GM12878 (cell line): ENCODE measurements at regions not wholly inside any gene's neighbourhood (a gene's known extent, or its start where the extent isn't known, plus 50 kb on each side); places are given as distances from the start of the nearest gene placed in this dataset.

Source experiments
- ATAC-seq: fragments of 200-7000 bp; cut with Tn5 transposase; 3 replicates; pipeline ENCODE4 v1.9.1; 2020; ENCODE audit warnings: mild to moderate bottlenecking, moderate library complexity
- BruUV-seq: library from RNA; stranded (reverse); fragments of 400-500 nt; replicated peaks from 2 replicates; lab custom pipeline; 2021; lab: Mats Ljungman, UMichigan
- CTCF ChIA-PET: fragments of 300-600 bp; sonication (Branson Sonifier 250); formaldehyde crosslinking; extraction: SDS; loops from one replicate; lab custom pipeline; 2021; ENCODE audit warnings: inconsistent platforms; lab: Yijun Ruan, JAX
- POLR2A ChIA-PET: fragments of 350-600 bp; formaldehyde crosslinking; extraction: SDS; loops from one replicate; lab custom pipeline; 2021; ENCODE audit warnings: inconsistent platforms; lab: Charles Lee
- RAD21 ChIA-PET: fragments of 300-600 bp; sonication (Branson Sonifier 250); formaldehyde crosslinking; loops from one replicate; lab custom pipeline; 2023; ENCODE audit warnings: antibody characterized with exemption; ENCODE audit not compliant: unreplicated experiment; lab: Charles Lee
- SMC1A ChIA-PET: fragments of 300-600 bp; sonication (Branson Sonifier 250); formaldehyde crosslinking; loops from one replicate; lab custom pipeline; 2023; ENCODE audit not compliant: unreplicated experiment, uncharacterized antibody; lab: Charles Lee
- DNase-seq: peaks from one replicate; pipeline ENCODE4 v3.0.0-alpha.2; 2011; ENCODE audit warnings: low read depth, low spot score
- FAIRE-seq: peaks from 3 replicates; lab custom pipeline; 2011; peaks lifted over from hg19 to GRCh38; lab: Jason Lieb, UNC
- H2AFZ ChIP-seq: 2 replicates; pipeline ENCODE4 v1.6.0; 2011; ENCODE audit warnings: low read depth, low read length, control low read depth; ENCODE audit not compliant: control insufficient read depth
- H3K27ac ChIP-seq: 2 replicates; pipeline ENCODE4 v1.5.1; 2011; ENCODE audit warnings: control low read depth; ENCODE audit not compliant: control insufficient read depth, insufficient read depth
- H3K27me3 ChIP-seq, 2 experiments: replicated peaks in 1 of 2; 2 replicates each; pipeline versions ENCODE4 v1.6.0 to v1.6.1; 2011; ENCODE audit warnings: low read length in 1 of 2; ENCODE audit not compliant: control insufficient read depth in 2 of 2, insufficient read depth in 2 of 2
- H3K36me3 ChIP-seq, 2 experiments: 2 replicates each; pipeline ENCODE4 v1.5.1; 2011; ENCODE audit warnings: low read length in 1 of 2; ENCODE audit not compliant: control insufficient read depth in 2 of 2, insufficient read depth in 2 of 2
- H3K4me1 ChIP-seq: 2 replicates; pipeline ENCODE4 v1.6.1; 2011; ENCODE audit warnings: mild to moderate bottlenecking, low read length, moderate library complexity, mixed read lengths; ENCODE audit not compliant: control insufficient read depth, insufficient read depth
- H3K4me2 ChIP-seq: 2 replicates; pipeline ENCODE4 v1.6.0; 2011; ENCODE audit warnings: control low read depth; ENCODE audit not compliant: control insufficient read depth, insufficient read depth
- H3K4me3 ChIP-seq: fragments of 200-600 bp; sonication (generic); 2 replicates; pipeline ENCODE4 v1.5.1; 2016
- H3K79me2 ChIP-seq: 2 replicates; pipeline ENCODE4 v1.6.0; 2011; ENCODE audit warnings: low read length; ENCODE audit not compliant: control insufficient read depth, insufficient read depth
- H3K9ac ChIP-seq: 2 replicates; pipeline ENCODE4 v1.8.0; 2011; ENCODE audit warnings: low read length, control low read depth, mixed read lengths; ENCODE audit not compliant: control insufficient read depth, insufficient read depth
- H3K9me3 ChIP-seq: replicated peaks from 3 replicates; pipeline ENCODE4 v1.5.1; 2011; ENCODE audit warnings: mild to moderate bottlenecking, low read length; ENCODE audit not compliant: control insufficient read depth, insufficient read depth
- H4K20me1 ChIP-seq: 2 replicates; pipeline ENCODE4 v1.6.0; 2011; ENCODE audit not compliant: control insufficient read depth, insufficient read depth
- CREM ChIP-seq: IDR thresholded peaks from 2 replicates; pipeline ENCODE4 v1.6.1; 2014; ENCODE audit warnings: antibody characterized with exemption, low read depth
- ESRRA ChIP-seq: IDR thresholded peaks from 2 replicates; pipeline ENCODE4 v1.6.1; 2012; ENCODE audit warnings: mild to moderate bottlenecking, low read length, improper control_type of control experiment
- NRF1 ChIP-seq: conservative IDR thresholded peaks from 2 replicates; pipeline ENCODE4 v1.6.1; 2011; ENCODE audit warnings: mild to moderate bottlenecking, low read depth, low read length, improper control_type of control experiment
- RB1 ChIP-seq: fragments of 450-650 bp; formaldehyde crosslinking; IDR thresholded peaks from 2 replicates; pipeline ENCODE4 v1.6.1; 2017; ENCODE audit warnings: mild to moderate bottlenecking, borderline replicate concordance
- whole genome bisulfite sequencing: methylation state at CpG from one replicate; pipeline ENCODE4 v1.1.6; 2016; ENCODE audit warnings: low lambda C conversion rate; ENCODE audit not compliant: insufficient replicate concordance, insufficient coverage; ENCODE audit errors: missing lambda C conversion rate; 5-methylcytosine and 5-hydroxymethylcytosine counted together
- in situ Hi-C: fragments of 300-500 bp; cut with MboI; formaldehyde crosslinking; loops from 9 replicates; pipeline ENCODE4 v1.14.3; 2018; ENCODE audit warnings: mixed read lengths
- intact Hi-C: fragments of 100-400 bp; cut with micrococcal nuclease; formaldehyde crosslinking; loops from one replicate; pipeline ENCODE4 v1.14.2; 2022; ENCODE audit not compliant: unreplicated experiment
- TF ChIP-seq, protein P1 (sequence below): fragments of 450-650 bp; IDR thresholded peaks from 2 replicates; pipeline ENCODE4 v1.6.1; 2017; ENCODE audit warnings: antibody characterized with exemption, mild to moderate bottlenecking, moderate library complexity
- TF ChIP-seq, protein P2 (sequence below): IDR thresholded peaks from 2 replicates; pipeline ENCODE4 v1.6.1; 2012; ENCODE audit warnings: low read depth, low read length, improper control_type of control experiment

DNA sequence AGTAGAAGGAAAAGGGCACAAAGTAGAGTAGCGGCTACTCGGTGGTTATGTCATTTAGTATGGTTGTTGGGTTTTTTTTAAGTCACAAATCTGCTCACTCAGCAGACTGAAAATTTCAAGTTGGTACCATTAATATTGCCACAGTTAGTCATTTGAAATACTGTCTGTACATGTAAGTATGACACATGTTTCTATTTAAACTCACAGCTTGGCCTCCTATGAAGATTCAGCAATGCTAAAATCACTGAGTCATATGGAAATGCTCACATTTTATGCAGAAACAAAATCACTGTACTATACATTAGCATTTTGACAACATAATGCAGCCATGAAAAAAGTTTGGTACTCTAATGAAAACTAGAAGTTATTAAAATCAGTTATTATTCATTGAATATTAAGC lies 571.9 kb downstream of the TAFA4 start (continued):
- TF ChIP-seq, protein P1, sequence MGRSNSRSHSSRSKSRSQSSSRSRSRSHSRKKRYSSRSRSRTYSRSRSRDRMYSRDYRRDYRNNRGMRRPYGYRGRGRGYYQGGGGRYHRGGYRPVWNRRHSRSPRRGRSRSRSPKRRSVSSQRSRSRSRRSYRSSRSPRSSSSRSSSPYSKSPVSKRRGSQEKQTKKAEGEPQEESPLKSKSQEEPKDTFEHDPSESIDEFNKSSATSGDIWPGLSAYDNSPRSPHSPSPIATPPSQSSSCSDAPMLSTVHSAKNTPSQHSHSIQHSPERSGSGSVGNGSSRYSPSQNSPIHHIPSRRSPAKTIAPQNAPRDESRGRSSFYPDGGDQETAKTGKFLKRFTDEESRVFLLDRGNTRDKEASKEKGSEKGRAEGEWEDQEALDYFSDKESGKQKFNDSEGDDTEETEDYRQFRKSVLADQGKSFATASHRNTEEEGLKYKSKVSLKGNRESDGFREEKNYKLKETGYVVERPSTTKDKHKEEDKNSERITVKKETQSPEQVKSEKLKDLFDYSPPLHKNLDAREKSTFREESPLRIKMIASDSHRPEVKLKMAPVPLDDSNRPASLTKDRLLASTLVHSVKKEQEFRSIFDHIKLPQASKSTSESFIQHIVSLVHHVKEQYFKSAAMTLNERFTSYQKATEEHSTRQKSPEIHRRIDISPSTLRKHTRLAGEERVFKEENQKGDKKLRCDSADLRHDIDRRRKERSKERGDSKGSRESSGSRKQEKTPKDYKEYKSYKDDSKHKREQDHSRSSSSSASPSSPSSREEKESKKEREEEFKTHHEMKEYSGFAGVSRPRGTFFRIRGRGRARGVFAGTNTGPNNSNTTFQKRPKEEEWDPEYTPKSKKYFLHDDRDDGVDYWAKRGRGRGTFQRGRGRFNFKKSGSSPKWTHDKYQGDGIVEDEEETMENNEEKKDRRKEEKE: no peak
- TF ChIP-seq, protein P2, sequence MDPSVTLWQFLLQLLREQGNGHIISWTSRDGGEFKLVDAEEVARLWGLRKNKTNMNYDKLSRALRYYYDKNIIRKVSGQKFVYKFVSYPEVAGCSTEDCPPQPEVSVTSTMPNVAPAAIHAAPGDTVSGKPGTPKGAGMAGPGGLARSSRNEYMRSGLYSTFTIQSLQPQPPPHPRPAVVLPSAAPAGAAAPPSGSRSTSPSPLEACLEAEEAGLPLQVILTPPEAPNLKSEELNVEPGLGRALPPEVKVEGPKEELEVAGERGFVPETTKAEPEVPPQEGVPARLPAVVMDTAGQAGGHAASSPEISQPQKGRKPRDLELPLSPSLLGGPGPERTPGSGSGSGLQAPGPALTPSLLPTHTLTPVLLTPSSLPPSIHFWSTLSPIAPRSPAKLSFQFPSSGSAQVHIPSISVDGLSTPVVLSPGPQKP: no peak
- TF ChIP-seq RB1: no peak

DNA sequence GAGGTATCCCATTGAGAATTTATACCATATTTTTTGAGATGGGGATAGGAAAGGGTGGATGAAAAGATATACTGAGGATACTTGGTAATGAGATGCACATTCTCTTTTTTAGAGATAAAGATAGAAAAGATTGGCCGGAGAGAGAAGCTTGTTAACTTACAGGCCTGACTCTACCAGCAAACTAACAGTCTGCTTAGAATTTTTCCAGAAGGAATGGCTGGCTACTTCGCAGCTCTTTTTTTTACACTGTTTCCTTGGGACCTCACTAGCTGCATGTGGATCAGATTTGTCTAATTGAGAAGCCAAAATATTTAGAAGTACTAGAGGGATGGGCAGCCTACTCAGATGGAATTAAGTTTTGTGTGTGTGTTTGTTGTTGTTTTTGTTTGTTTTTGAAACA lies 586.6 kb downstream of the TAFA4 start:
- no peaks in the 10 kb centered on the region for H3K27me3 ChIP-seq
- H3K9ac ChIP-seq: no peak overlapping the region
- BruUV-seq: no TSS peak
- TF ChIP-seq CREM (no peak), NRF1 (no peak), ESRRA (no peak)
- TF ChIP-seq, all 136 proteins: peak for 0
- FAIRE-seq: no peak
- Histone ChIP-seq H3K4me3 (no peak overlapping the region), H3K79me2 (no peaks in the 10 kb centered on the region), H4K20me1 (no peaks in the 10 kb centered on the region), H3K27ac (no peak overlapping the region), H2AFZ (no peak overlapping the region), H3K36me3 (no peaks in the 10 kb centered on the region), H3K4me2 (no peak overlapping the region), H3K9me3 (no peaks in the 10 kb centered on the region), H3K4me1 (no peaks in the 10 kb centered on the region)
- ChIA-PET SMC1A (no interaction called here), CTCF (interaction anchor here (1.2 kb wide), 1 partner anchor 42 kb away, joined by 3 read pairs; no protein-coding TSS in a partner anchor), POLR2A (no interaction called here), RAD21 (no interaction called here)
- ATAC-seq: no peak
- no peak for DNase-seq
- intact Hi-C loops: no loop called here
- in situ Hi-C loops: no loop called here
- 0% methylated on average over 2 of the region's 2 CpGs for WGBS
